HEK293T (cell line): ENCODE measurements at regions not wholly inside any gene's neighbourhood (a gene's known extent, or its start where the extent isn't known, plus 50 kb on each side); places are given as distances from the start of the nearest gene placed in this dataset.

ENCODE experiments used
- ELF4 ChIP-seq: fragments of 450-650 bp; IDR thresholded peaks from 2 replicates; pipeline ENCODE4 v1.6.1; 2017; ENCODE audit warnings: antibody characterized with exemption
- FOXA1 ChIP-seq: fragments of 450-650 bp; IDR thresholded peaks from 2 replicates; pipeline ENCODE4 v1.6.1; 2016; ENCODE audit warnings: mild to moderate bottlenecking
- NFRKB ChIP-seq: fragments of 450-650 bp; IDR thresholded peaks from 2 replicates; pipeline ENCODE4 v1.6.1; 2016; ENCODE audit warnings: mild to moderate bottlenecking, moderate library complexity
- ZNF384 ChIP-seq: fragments of 450-650 bp; IDR thresholded peaks from 2 replicates; pipeline ENCODE4 v1.6.1; 2016

DNA sequence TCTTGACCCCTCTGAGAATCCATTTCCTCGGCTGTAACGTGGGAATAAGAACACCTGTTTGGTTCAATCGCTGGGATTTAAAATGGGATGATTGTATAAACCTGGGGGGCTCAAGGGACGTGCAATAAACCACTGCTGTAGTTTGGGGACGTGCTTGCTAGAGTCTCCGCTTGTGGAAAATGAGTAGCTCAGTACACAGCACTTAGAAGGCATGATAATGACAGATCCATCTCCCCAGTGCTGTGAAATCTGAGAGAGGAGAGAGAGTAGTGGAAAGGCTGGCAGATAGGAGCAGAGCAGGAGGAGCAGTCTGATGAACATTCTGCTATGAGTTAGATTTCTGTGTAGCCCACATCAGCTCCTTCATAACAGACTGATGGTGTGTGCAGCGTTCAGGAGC, 256.5 kb downstream of the MN1 start:
- TF ChIP-seq ZNF384 (no peak), FOXA1 (no peak), NFRKB (no peak), ELF4 (no peak)
